SK-N-SH (cell line): ENCODE measurements at regions not wholly inside any gene's neighbourhood (a gene's known extent, or its start where the extent isn't known, plus 50 kb on each side); places are given as distances from the start of the nearest gene placed in this dataset.

Experiments
- CTCF ChIP-seq: fragments of 200-600 bp; sonication (generic); IDR thresholded peaks from 2 replicates; pipeline ENCODE4 v1.6.1; 2017; ENCODE audit warnings: antibody characterized with exemption, mild to moderate bottlenecking, moderate library complexity
- EP300 ChIP-seq, 2 experiments: IDR thresholded peaks; 2 replicates each; pipeline versions ENCODE4 v1.4.0 to v1.6.1; 2012; ENCODE audit warnings: borderline replicate concordance in 1 of 2, low read depth in 1 of 2, low read length in 1 of 2
- EZH2phosphoT487 ChIP-seq: fragments of 200-600 bp; sonication (generic); IDR thresholded peaks from 2 replicates; pipeline ENCODE4 v1.6.1; 2017; ENCODE audit warnings: low read depth, mixed run types, mild to moderate bottlenecking, antibody characterized with exemption, moderate library complexity, borderline replicate concordance
- GABPA ChIP-seq: IDR thresholded peaks from 2 replicates; pipeline ENCODE4 v1.4.0; 2012; ENCODE audit warnings: low read depth, mild to moderate bottlenecking
- JUND ChIP-seq: IDR thresholded peaks from 2 replicates; pipeline ENCODE4 v1.4.0; 2012
- MAX ChIP-seq: IDR thresholded peaks from 2 replicates; pipeline ENCODE4 v1.4.0; 2012; ENCODE audit warnings: low read depth
- NFIC ChIP-seq: IDR thresholded peaks from 2 replicates; pipeline ENCODE4 v1.4.0; 2012; ENCODE audit warnings: borderline replicate concordance
- POLR2AphosphoS5 ChIP-seq: IDR thresholded peaks from 2 replicates; pipeline ENCODE4 v1.6.1; 2012; ENCODE audit warnings: low read depth, low read length
- RCOR1 ChIP-seq: fragments of 150-350 bp; IDR thresholded peaks from 2 replicates; pipeline ENCODE4 v1.6.1; 2017; ENCODE audit warnings: antibody characterized with exemption, low read length
- SIN3A ChIP-seq: IDR thresholded peaks from 2 replicates; pipeline ENCODE4 v1.6.1; 2012; ENCODE audit warnings: low read depth, mild to moderate bottlenecking, low read length, moderate library complexity, borderline replicate concordance
- TCF12 ChIP-seq: IDR thresholded peaks from 2 replicates; pipeline ENCODE4 v1.4.0; 2012
- USF2 ChIP-seq: fragments of 150-350 bp; IDR thresholded peaks from 2 replicates; pipeline ENCODE4 v1.6.1; 2017; ENCODE audit warnings: antibody characterized with exemption, low read length, low read depth, borderline replicate concordance
- ZBTB33 ChIP-seq: IDR thresholded peaks from 2 replicates; pipeline ENCODE4 v1.4.0; 2012; ENCODE audit warnings: low read depth, borderline replicate concordance
- TF ChIP-seq, protein P1 (sequence below): IDR thresholded peaks from 2 replicates; pipeline ENCODE4 v1.4.0; 2012; ENCODE audit warnings: low read depth, borderline replicate concordance

- TF ChIP-seq SIN3A (no peak), GABPA (no peak), TCF12 (no peak), EP300 (IDR thresholded peaks at IDR 0.05; ENCODE audit: borderline replicate concordance in 1 of 2, low read depth in 1 of 2, low read length in 1 of 2) (no peak), CTCF (no peak), MAX (no peak), RCOR1 (no peak), ZBTB33 (no peak), EZH2phosphoT487 (no peak), USF2 (no peak), POLR2AphosphoS5 (no peak), JUND (no peak), NFIC (no peak)
- TF ChIP-seq, protein P1, sequence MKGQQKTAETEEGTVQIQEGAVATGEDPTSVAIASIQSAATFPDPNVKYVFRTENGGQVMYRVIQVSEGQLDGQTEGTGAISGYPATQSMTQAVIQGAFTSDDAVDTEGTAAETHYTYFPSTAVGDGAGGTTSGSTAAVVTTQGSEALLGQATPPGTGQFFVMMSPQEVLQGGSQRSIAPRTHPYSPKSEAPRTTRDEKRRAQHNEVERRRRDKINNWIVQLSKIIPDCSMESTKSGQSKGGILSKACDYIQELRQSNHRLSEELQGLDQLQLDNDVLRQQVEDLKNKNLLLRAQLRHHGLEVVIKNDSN: no peak
Observed at GRCh38 chrX:21176921-21177571, 197.2 kb upstream of the CNKSR2 start.
